Keratinocyte (primary cell): ENCODE measurements at regions not wholly inside any gene's neighbourhood (a gene's known extent, or its start where the extent isn't known, plus 50 kb on each side); places are given as distances from the start of the nearest gene placed in this dataset.

Source experiments
- DNase-seq: peaks from one replicate; pipeline ENCODE4 v3.0.0-alpha.2; 2011; ENCODE audit warnings: low read depth, missing footprints, low spot score
- FAIRE-seq: peaks from 2 replicates; lab custom pipeline; 2011; peaks lifted over from hg19 to GRCh38; lab: Jason Lieb, UNC
- H2AFZ ChIP-seq: 2 replicates; pipeline ENCODE4 v1.6.0; 2012; ENCODE audit warnings: low read length, control low read depth, inconsistent platforms; ENCODE audit not compliant: control insufficient read depth
- H3K27ac ChIP-seq: 2 replicates; pipeline ENCODE4 v1.5.1; 2011; ENCODE audit warnings: low read length; ENCODE audit not compliant: control insufficient read depth, insufficient read depth
- H3K27me3 ChIP-seq: 3 replicates; pipeline ENCODE4 v1.6.0; 2011; ENCODE audit warnings: low read length; ENCODE audit not compliant: control insufficient read depth, insufficient read depth; ENCODE audit errors: extremely low read depth
- H3K36me3 ChIP-seq, 2 experiments: 2 replicates in 1 of 2; 3 replicates in 1 of 2; pipeline ENCODE4 v1.5.1; 2011; ENCODE audit warnings: low read length in 2 of 2, mild to moderate bottlenecking in 1 of 2; ENCODE audit not compliant: control insufficient read depth in 2 of 2, insufficient read depth in 2 of 2; ENCODE audit errors: extremely low read depth in 1 of 2
- H3K4me1 ChIP-seq: 3 replicates; pipeline ENCODE4 v1.5.1; 2011; ENCODE audit warnings: low read length; ENCODE audit not compliant: control insufficient read depth, insufficient read depth; ENCODE audit errors: extremely low read depth
- H3K4me2 ChIP-seq: 3 replicates; pipeline ENCODE4 v1.6.0; 2011; ENCODE audit warnings: low read depth, low read length; ENCODE audit not compliant: control insufficient read depth, insufficient read depth; ENCODE audit errors: extremely low read depth
- H3K4me3 ChIP-seq, 3 experiments: fragments of 200-600 bp in 1 of 3; sonication (generic) in 1 of 3; 2 replicates in 2 of 3; 3 replicates in 1 of 3; pipeline ENCODE4 v1.5.1; 2011 to 2016; ENCODE audit warnings: low read length in 3 of 3, mild to moderate bottlenecking in 3 of 3, control low read depth in 2 of 3, inconsistent platforms in 1 of 3, low read depth in 1 of 3, mixed read lengths in 1 of 3, mixed run types in 1 of 3, moderate library complexity in 1 of 3; ENCODE audit not compliant: control insufficient read depth in 2 of 3, insufficient read depth in 2 of 3; ENCODE audit errors: extremely low read depth in 1 of 3
- H3K79me2 ChIP-seq: 2 replicates; pipeline ENCODE4 v1.6.0; 2012; ENCODE audit warnings: low read length; ENCODE audit not compliant: control insufficient read depth, insufficient read depth
- H3K9ac ChIP-seq: 3 replicates; pipeline ENCODE4 v1.6.0; 2011; ENCODE audit warnings: low read length; ENCODE audit not compliant: control insufficient read depth, insufficient read depth; ENCODE audit errors: extremely low read depth
- H3K9me1 ChIP-seq: 3 replicates; pipeline ENCODE4 v1.6.0; 2011; ENCODE audit warnings: low read length; ENCODE audit not compliant: control insufficient read depth, insufficient read depth; ENCODE audit errors: extremely low read depth
- H3K9me3 ChIP-seq: 2 replicates; pipeline ENCODE4 v1.5.1; 2012; ENCODE audit warnings: low read depth, low read length; ENCODE audit not compliant: control insufficient read depth
- H4K20me1 ChIP-seq: 3 replicates; pipeline ENCODE4 v1.6.0; 2011; ENCODE audit warnings: low read length; ENCODE audit not compliant: control insufficient read depth, insufficient read depth; ENCODE audit errors: extremely low read depth
- EZH2 ChIP-seq: IDR thresholded peaks from one replicate; pipeline ENCODE4 v1.6.1; 2012; ENCODE audit warnings: inconsistent platforms, mild to moderate bottlenecking, low read length, moderate library complexity
- dilution Hi-C: fragments of 300-500 bp; cut with MboI; formaldehyde crosslinking; loops from one replicate; pipeline ENCODE4 v1.7.0; 2020; ENCODE audit warnings: low sequenced_read_pairs; ENCODE audit not compliant: extremely low pct_ligation_motif_present
- TF ChIP-seq, protein P1 (sequence below), 3 experiments: IDR thresholded peaks in 1 of 3; conservative IDR thresholded peaks in 1 of 3; optimal IDR thresholded peaks in 1 of 3; 2 replicates in 2 of 3; 3 replicates in 1 of 3; pipeline versions ENCODE3 to v1.5.1; 2011; ENCODE audit warnings: low read length in 3 of 3, mild to moderate bottlenecking in 3 of 3, moderate library complexity in 2 of 3, control low read depth in 1 of 3, inconsistent platforms in 1 of 3; ENCODE audit not compliant: insufficient read depth in 2 of 3; ENCODE audit errors: extremely low read depth in 1 of 3

DNA sequence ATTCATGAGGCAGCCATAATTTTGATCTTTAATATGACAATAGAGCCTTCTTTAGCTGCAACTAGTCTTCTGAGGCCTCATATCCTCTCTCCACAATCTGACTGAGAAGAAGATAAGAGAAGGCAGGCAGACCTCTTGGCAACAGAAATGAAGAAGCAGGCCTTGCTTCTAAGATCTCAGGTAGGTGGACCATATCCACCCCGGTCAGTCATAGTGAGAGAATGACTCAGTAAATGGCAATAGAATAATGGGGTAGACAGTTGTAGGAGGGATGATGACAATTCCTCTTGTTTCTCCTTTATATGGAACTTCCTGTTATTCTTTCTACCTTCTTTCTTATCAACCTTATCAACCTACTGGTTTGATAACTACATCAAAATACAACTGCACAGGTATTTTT, 246.7 kb upstream of the G2E3 start:
- no peak for DNase-seq
- Histone ChIP-seq H3K36me3 (no peaks in the 10 kb centered on the region), H3K79me2 (no peaks in the 10 kb centered on the region), H3K9me1 (no peaks in the 10 kb centered on the region), H3K27ac (no peak overlapping the region), H3K4me1 (no peaks in the 10 kb centered on the region), H4K20me1 (no peaks in the 10 kb centered on the region), H3K9ac (no peak overlapping the region), H3K27me3 (no peaks in the 10 kb centered on the region), H3K4me3 (no peak overlapping the region), H3K9me3 (no peaks in the 10 kb centered on the region), H2AFZ (no peak overlapping the region), H3K4me2 (no peak overlapping the region)
- no peak for TF ChIP-seq EZH2
- TF ChIP-seq, protein P1, sequence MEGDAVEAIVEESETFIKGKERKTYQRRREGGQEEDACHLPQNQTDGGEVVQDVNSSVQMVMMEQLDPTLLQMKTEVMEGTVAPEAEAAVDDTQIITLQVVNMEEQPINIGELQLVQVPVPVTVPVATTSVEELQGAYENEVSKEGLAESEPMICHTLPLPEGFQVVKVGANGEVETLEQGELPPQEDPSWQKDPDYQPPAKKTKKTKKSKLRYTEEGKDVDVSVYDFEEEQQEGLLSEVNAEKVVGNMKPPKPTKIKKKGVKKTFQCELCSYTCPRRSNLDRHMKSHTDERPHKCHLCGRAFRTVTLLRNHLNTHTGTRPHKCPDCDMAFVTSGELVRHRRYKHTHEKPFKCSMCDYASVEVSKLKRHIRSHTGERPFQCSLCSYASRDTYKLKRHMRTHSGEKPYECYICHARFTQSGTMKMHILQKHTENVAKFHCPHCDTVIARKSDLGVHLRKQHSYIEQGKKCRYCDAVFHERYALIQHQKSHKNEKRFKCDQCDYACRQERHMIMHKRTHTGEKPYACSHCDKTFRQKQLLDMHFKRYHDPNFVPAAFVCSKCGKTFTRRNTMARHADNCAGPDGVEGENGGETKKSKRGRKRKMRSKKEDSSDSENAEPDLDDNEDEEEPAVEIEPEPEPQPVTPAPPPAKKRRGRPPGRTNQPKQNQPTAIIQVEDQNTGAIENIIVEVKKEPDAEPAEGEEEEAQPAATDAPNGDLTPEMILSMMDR (optimal IDR thresholded peaks at IDR 0.05 in 1 of 3, IDR thresholded peaks at IDR 0.05 in 1 of 3, conservative IDR thresholded peaks at IDR 0.05 in 1 of 3; ENCODE audit: extremely low read depth in 1 of 3, insufficient read depth in 2 of 3, low read length in 3 of 3), result no peak
- dilution Hi-C loops, result no loop called here
- FAIRE-seq, result no peak

DNA sequence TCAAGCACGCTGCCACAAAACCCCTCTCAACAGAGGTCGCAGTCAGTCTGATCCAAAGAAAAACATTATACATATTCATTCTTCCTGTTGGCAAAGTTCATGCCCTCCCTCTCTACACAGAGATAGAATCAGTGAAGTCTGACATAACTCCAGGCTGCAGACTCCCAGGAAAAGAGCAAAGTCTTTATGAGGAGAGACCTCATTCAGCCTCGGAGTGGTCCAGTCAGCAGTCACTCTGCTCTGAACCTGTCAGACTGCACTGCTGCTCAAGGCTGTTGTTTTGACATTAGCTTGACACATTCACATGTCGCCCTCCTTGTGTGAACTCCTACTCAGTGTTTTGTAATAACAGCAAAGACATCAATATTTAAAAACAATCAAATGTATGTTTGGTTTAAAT, 241.2 kb upstream of the G2E3 start:
- Histone ChIP-seq H3K9me3 (no peaks in the 10 kb centered on the region), H3K36me3 (no peaks in the 10 kb centered on the region), H4K20me1 (no peaks in the 10 kb centered on the region), H3K79me2 (no peaks in the 10 kb centered on the region), H3K9me1 (no peaks in the 10 kb centered on the region), H3K9ac (no peak overlapping the region), H3K4me1 (no peaks in the 10 kb centered on the region), H3K4me2 (no peak overlapping the region), H3K27me3 (no peaks in the 10 kb centered on the region), H3K27ac (no peak overlapping the region), H2AFZ (no peak overlapping the region), H3K4me3 (no peak overlapping the region)
- FAIRE-seq (no peak), DNase-seq (no peak)
- TF ChIP-seq EZH2, result no peak
- TF ChIP-seq, protein P1 (optimal IDR thresholded peaks at IDR 0.05 in 1 of 3, IDR thresholded peaks at IDR 0.05 in 1 of 3, conservative IDR thresholded peaks at IDR 0.05 in 1 of 3; ENCODE audit: extremely low read depth in 1 of 3, insufficient read depth in 2 of 3, low read length in 3 of 3), result no peak
- dilution Hi-C loops, result no loop called here
